HL-60 (cell line): ENCODE measurements at regions not wholly inside any gene's neighbourhood (a gene's known extent, or its start where the extent isn't known, plus 50 kb on each side); places are given as distances from the start of the nearest gene placed in this dataset.

Experiments
- DNase-seq, 2 experiments: peaks; one replicate each; pipeline ENCODE4 v3.0.0-alpha.2; 2010 to 2020; ENCODE audit warnings: low read depth in 1 of 2, low spot score in 1 of 2
- H3K27ac ChIP-seq: fragments of 250-450 bp; sonication (Bioruptor Pico); replicated peaks from 2 replicates; pipeline ENCODE4 v1.5.1; 2020; ENCODE audit warnings: mild to moderate bottlenecking, moderate library complexity
- H3K27me3 ChIP-seq: fragments of 250-450 bp; sonication (Bioruptor Pico); 2 replicates; pipeline ENCODE4 v1.5.1; 2021; ENCODE audit warnings: mild to moderate bottlenecking, moderate library complexity; ENCODE audit not compliant: insufficient read depth, poor library complexity, severe bottlenecking
- H3K4me3 ChIP-seq: replicated peaks from 2 replicates; pipeline ENCODE4 v1.5.1; 2011; ENCODE audit warnings: mild to moderate bottlenecking, control low read depth, low read length; ENCODE audit not compliant: insufficient read depth
- CTCF ChIP-seq: IDR thresholded peaks from one replicate; pipeline ENCODE4 v1.5.1; 2011; ENCODE audit warnings: low read length, control low read depth, inconsistent platforms; ENCODE audit not compliant: insufficient read depth
- GABPA ChIP-seq: IDR thresholded peaks from 2 replicates; pipeline ENCODE4 v1.6.1; 2012; ENCODE audit warnings: low read depth
- POLR2AphosphoS5 ChIP-seq: IDR thresholded peaks from 2 replicates; pipeline ENCODE4 v1.6.1; 2012; ENCODE audit warnings: low read depth
- REST ChIP-seq: IDR thresholded peaks from 2 replicates; pipeline ENCODE4 v1.6.1; 2012; ENCODE audit warnings: low read depth; ENCODE audit not compliant: insufficient replicate concordance
- SPI1 ChIP-seq: IDR thresholded peaks from 2 replicates; pipeline ENCODE4 v1.6.1; 2012; ENCODE audit warnings: low read depth, mild to moderate bottlenecking, borderline replicate concordance

- no peaks in the 10 kb centered on the region for H3K27me3 ChIP-seq
- no peak overlapping the region for H3K27ac ChIP-seq
- DNase-seq: peak in 1 of 2 experiments; percentile 8
- TF ChIP-seq SPI1 (peak; percentile 74), POLR2AphosphoS5 (no peak), CTCF (no peak), GABPA (no peak), REST (no peak)
- no peak overlapping the region for H3K4me3 ChIP-seq
These were observed 181.7 kb upstream of the ANKRD28 start for GRCh38 chr3:15979495-15979894.

GRCh38 chr3:15979900-15980299 is 182.1 kb upstream of the ANKRD28 start:
- Histone ChIP-seq H3K4me3 (no peak overlapping the region), H3K27me3 (no peaks in the 10 kb centered on the region), H3K27ac (no peak overlapping the region)
- TF ChIP-seq CTCF (no peak), REST (no peak), GABPA (no peak), POLR2AphosphoS5 (no peak), SPI1 (no peak)
- DNase-seq: no peak

GRCh38 chr3:15982243-15982642 is 184.5 kb upstream of the ANKRD28 start:
- Histone ChIP-seq H3K27me3 (no peaks in the 10 kb centered on the region), H3K27ac (no peak overlapping the region), H3K4me3 (no peak overlapping the region)
- no peak for TF ChIP-seq SPI1
- no peak for TF ChIP-seq GABPA
- TF ChIP-seq POLR2AphosphoS5: no peak
- no peak for TF ChIP-seq CTCF
- no peak for TF ChIP-seq REST
- no peak for DNase-seq
